ENCODE measurements at regions not wholly inside any gene's neighbourhood (a gene's known extent, or its start where the extent isn't known, plus 50 kb on each side); places are given as distances from the start of the nearest gene placed in this dataset.

- no peak for TF ChIP-seq CTCF (conservative IDR thresholded peaks at IDR 0.05; ENCODE audit: low read length)
- TF ChIP-seq EZH2phosphoT487 (IDR thresholded peaks at IDR 0.05; ENCODE audit: borderline replicate concordance, low read depth, low read length): no peak
These were observed 409.0 kb downstream of the OTOL1 start for GRCh38 chr3:161905520-161906132.

Data from OCI-LY7 (cell line).